GM18867 (cell line): ENCODE measurements at regions not wholly inside any gene's neighbourhood (a gene's known extent, or its start where the extent isn't known, plus 50 kb on each side); places are given as distances from the start of the nearest gene placed in this dataset.
A peak's percentile ranks its signal among the peaks of the same experiment; 100 is the strongest.

Experiments used
- ATAC-seq: cut with Tn5 transposase; IDR thresholded peaks from one replicate; pipeline ENCODE4 v1.9.1; 2021; ENCODE audit warnings: mild to moderate bottlenecking, moderate library complexity; ENCODE audit not compliant: unreplicated experiment

DNA sequence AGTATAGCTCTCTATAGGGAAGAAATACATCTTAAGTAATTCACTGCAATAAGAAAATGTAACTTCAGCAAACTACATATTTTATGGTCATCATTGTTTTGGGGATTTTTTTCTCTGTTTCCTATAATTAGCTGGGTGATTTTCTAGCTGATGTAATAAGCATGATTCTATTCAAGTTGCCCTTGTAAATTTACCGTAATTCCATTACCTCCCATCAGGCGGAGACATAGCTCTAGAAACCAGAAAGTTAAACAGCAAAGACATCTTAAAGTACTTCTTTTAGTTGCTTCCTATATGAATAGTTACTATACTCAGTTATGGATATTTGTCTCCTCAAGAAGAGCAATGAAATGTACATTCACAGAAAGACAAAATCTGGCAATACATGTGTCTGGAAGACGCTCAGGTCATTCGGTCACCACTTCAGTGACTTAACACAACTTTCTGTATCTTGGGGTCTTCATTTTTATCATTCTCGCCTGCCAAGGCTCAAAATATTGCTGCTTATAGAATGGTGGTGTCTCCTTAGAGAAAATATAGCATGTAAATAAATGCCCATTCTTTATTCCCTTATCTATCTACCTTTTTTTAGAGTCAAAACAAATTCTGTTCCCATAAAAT lies 239.9 kb upstream of the ZC3H12C start:
- ATAC-seq: peak; percentile 95

DNA sequence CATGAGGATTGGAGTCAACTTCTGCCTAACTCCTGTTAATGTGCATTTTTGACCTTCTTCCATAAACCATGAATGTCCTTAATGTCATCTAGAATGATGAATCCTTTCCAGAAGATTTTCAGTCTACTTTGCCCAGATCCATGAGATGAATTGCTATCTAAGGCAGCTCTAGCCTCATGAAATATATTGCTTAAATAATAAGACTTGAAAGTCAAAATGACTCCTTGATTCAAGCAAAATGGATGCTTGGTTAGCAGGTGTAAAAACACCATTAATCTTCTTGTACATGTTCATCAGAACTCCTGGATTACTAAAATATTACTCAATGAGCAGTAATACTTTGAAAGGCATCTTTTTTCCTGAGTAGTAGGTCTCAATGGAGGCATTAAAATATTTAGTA lies 238.5 kb upstream of the ZC3H12C start:
- ATAC-seq: no peak

DNA sequence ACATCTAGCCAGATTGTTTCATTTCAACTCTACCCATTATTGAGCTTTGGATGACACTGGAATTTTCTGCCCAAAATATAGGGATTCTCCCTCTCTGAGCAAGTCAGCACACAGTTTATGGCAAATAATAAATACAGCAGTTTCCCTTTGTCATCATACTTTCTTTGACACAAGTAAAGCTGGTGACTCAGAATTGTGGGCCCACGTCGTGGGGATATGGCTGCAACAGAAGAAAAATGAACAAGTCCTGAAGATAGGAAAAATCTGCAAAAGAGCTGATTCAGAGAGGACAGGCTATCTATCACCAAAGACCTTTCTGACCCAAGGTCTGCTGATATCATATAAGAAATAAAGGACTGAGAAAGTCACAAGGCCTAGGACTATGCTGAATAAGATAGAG lies 236.3 kb upstream of the ZC3H12C start:
- ATAC-seq: no peak

DNA sequence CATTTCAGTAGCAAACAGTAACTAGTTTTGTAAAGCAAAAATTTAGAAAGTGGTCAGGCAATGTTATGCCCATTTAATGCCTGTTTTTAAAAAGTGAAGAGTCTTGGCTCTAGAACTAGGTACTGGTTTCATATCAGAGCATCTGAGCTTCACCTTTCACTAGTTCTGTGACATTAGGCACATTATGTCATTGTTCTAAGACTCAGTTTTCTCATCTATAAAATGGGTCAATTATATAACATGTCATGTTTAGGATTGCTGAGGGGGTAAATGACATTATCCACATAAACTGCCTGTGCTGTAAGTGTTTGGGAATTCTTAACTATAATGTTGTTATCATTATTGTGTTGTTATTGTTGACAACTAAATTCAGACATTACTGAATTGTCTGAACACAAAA lies 235.6 kb upstream of the ZC3H12C start:
- no peak for ATAC-seq

DNA sequence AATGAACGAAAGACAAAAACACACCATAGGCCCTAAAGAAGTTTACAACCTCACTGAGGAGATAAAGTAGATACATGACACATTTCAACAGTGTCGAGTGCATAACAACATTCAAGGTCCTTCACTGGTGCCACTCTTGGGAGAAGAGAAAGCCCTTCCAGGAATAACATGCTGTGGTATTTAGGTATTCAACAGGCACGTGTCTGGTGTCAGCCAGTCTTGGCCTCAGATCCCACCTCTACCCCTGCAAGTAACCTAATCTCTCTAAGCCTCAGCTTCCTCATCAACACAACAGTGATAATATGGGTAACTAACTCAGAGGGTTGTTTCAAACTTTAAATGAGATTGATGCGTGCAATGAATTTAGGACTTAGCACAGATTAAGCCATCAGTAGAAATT lies 235.0 kb upstream of the ZC3H12C start:
- ATAC-seq: no peak

DNA sequence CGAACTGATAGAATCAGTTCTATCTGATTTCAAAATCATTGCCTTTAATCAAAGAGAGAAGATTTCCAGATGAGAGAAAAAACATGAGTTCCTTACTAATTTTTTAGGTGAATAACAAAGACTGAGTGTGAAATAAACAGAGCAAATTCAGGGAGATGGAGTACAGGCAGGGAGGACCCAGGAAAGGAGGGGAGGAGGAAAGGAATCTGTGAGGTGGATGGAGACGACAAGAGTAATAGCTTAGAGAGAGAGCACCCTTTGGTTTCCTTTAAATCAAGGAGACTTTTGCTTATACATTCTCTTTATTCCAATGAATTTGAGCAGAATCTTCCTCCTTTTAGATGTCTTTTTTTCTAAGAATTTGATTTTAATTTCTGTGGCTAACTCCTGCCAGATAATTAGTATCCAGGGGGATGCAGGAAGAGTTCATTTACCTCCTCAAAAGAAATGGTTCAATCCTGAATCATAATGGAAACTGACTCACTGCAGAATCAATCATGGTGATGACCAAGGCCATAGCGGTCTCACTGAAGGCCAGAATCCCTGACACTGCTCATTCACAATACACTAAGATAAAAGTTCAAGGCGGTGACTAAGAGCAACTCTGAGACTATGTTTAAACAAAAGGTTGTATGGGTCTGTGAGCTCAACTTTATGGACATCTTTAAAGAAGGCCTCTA lies 234.0 kb upstream of the ZC3H12C start:
- no peak for ATAC-seq

DNA sequence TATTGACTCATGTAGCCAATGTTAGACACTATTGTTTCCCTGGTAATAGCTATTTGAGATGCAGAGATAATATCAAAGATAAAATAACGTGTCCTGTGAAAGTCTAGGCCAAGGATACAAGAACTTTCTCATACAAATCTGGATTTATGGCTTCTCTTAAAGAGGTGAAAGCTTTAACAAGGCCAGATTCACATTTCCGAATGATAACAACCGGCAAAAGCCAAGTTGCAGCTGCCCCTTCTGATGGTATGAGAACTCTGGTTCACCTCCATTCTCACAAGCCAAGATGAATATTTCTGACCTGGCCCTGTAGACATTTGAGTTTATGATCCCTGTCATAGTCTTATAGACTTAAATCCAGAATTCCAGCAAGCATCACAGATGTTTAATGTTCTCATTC lies 230.4 kb upstream of the ZC3H12C start:
- ATAC-seq: no peak

DNA sequence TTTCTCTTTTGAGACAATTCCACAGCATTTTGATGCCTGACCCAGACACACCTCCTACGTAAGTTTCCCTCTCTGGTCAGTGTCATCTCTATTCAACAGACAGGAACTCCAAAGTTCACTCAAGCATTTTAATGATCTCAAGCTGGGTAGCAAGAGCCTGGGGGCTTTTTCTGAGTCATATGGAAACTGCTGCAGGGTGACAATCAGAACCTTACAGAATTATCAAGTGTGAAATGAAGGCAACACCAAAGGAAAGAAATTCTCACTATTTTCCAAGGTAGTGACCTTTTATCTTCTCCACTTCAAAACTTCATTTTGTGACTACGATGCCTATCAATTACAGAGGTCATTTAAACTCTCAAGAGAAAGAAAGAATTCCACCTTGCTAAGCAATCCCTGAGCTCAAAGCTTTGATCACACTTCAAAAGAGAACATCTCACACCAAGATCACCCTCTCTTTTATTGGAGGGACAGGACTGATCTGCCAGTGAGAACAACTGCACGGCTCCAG lies 229.0 kb upstream of the ZC3H12C start:
- peak; percentile 96 for ATAC-seq

DNA sequence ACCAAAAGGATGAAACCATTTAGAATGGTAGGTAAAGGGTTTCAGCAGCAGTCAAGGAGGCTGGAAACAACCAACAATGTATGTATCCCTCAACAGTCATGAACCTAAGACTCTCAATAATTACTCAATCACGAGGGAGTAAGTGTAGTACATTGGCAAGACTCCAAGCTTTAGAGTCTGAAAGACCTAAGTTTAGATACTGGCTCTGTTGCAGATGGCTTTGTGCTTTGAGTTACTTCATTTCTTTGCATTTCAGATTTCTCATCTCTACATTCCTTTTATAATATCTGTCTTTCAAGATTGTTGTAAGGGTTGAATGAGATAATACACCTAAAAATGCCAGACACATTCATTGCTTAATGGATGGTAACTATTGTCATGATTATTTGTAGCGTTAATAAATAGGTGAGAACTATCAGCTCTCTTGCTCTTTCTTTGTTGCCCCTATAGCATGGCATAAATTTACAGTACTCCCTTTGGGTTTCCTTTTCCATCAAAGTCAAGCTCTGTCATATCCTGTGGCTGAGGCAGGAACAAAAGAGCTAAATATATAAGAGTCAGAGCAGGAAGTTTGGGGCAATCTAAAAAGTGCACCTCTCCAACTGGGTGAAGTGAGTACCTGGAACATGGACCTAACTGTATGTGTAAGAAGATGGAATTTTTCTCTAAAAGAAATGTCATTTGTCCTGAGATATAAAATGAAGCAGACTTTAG lies 228.2 kb upstream of the ZC3H12C start:
- ATAC-seq: peak; percentile 27

DNA sequence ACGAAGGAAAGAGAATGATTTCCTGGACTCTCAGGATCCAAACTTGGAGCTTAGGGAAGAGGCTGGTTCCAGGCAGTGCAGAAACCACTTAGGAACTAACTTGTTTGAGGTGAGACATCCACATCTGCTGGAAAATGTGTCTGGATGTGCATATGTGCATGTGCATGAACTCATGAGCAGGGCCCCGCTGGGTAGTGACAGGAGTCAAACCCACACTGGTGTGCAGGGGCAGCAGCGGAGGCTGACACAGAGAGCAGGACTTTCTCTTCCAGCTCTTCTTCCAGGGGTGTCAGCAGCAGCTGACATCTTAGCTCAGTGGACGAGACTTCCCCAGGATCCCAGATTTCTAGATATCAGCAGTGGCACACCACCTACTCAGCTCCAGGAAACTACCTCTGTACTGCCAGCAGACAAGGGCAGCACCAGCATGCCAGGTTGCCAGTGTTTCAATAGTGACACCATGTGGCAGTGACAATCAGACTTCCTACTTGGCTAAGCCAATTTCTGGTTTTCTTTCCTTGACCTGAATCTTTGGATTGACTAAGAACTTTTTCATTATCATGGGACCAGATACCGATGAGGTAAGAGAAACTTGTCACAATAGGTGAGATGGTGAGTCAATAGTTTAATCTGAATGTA lies 227.5 kb upstream of the ZC3H12C start:
- no peak for ATAC-seq

DNA sequence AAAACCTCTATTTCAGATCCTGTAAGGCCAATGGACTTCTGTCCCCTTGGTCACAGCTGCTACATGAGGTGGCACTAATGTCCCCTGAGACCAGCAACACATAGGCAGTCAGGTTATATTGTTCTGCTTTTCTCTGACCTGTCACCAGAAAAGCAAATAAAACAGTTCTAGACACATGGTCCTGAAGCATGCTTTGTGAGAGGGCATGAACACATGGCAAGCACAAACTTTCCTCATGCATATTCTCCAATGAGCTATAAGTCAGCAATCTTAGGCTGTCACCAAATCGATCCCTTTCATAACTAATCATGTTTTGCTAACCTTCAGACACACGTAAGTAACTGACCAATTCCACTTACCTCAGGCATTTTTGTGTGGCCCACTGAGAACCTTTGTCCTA lies 225.4 kb upstream of the ZC3H12C start:
- no peak for ATAC-seq

DNA sequence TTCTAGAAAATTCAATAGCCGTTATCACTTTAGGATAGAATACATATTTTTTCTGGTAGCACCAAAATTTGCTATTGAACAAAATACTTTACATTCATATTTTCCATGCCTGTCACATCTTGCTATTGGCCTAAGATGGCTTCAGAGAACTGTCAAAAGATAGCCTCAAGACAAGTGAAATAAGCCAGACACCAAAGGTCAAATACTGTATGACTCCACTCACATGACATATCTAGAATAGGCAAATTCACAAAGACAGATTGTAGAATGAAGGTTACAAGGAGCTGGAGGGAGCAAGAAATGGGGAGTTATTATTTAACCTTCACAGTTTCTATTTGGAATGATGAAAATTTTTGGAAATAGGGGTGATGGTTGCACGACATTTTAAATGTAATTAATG lies 223.7 kb upstream of the ZC3H12C start:
- ATAC-seq: no peak

DNA sequence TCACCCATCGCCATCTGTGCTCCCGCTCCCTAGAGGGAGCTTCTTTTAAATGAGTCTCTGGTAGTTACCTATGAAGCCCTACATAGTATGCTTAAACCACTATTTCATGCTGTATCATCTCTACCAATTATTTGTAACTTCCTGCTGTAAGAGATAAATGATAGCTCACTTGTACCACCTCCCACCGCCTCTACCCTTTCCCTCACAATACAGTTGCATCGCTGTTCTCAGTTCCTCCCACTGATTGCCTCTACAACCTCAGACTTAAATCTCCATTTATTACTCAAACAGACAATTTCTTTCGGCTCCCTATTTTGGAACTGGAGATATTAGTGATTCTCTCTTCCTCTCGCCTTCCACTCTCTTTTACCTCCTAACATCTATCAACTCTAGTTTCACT lies 222.9 kb upstream of the ZC3H12C start:
- no peak for ATAC-seq

DNA sequence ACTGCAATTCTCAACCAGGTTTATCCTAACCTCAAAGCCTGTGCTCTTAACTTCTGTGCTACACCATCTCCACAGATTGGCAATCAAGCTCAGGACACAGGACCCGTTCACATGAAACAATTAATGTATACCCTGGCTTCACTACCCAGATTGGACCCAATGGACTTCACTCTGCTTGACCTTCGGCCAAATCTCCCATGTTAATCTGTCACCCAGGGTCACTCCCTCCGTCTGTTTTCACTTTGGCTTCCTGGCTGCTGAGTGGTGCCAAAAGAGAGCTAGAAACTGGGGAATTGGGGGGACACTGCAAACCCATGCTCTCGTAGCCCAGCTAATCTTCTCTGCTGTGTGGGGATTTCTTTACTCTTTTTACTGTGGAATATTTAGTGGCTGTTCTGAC lies 216.1 kb upstream of the ZC3H12C start:
- no peak for ATAC-seq

DNA sequence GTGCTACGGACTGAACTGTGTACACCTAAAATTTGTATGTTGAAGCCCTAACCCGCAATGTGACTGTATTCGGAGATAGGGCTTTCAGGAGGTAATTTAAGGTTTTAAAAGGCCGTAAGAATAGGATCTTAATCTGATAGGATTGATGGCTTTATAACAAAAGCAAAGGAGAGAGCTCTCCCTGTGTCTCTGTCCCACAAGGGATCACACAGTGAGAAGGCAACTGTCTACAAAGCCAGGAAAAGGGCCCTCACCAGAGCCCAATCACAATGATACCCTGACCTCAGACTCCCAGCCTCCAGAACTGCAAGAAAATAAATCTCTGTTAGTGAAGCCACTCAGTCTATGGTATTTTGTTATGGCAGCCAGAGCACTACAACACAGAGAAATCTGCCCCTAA lies 208.7 kb upstream of the ZC3H12C start:
- no peak for ATAC-seq

DNA sequence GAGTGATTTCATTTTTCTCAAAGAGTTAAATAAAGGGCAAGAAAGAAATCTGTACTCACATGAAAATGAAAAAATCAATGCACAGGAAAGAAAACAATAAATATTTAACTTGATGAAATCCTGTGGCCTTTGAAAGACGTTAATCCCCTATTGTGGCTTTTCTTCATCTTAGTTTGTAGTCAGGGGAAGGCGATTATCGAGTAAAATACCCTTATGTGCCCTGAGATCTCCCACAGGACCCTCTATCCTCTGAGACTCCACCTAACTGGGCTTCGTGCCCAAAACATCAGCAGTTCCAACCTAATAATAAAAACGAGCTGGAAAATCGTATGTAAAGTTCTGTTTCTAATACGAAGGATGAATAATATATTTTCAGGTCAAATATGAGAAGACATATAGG lies 208.2 kb upstream of the ZC3H12C start:
- no peak for ATAC-seq

DNA sequence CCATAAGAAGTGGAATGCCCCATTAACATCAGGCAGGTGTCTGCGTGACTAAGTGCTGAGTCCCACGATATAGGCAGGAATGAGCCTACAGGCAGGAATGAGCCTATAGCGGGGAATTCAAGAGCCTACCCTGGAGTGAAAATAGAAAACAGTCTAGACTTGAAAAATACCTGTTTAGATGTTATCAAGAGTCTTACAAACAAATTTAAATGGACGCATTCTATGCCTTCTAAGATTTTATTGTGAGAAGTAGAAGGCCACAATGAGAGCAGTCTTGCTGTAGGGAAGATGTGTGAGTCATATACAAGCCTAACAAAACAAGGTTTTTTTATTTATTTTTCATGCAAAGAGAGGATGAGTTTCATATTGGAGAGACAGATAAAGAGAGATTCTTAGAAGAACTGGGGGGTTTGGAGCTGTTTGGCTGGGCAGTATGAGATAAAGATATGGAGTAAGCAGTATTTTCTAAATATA lies 200.8 kb upstream of the ZC3H12C start:
- no peak for ATAC-seq

DNA sequence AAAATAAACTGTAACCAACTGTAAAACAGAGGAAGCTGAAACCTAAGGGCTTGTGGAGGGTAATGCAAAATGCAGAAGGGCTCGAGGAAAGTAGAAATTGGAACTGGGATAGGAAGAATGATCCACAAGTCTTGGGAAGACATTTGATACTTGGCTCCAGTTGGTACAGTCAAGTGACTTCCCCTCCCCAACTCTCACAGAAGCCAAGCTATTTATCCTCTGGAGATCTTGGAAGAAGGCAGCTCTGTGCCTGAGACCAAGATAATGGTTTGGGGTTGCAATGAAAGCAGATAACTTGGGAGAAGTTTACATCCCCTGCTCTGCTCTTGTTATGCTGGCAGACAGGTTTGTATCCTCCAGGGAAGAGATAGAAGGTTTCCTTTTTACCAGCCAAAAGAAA lies 198.9 kb upstream of the ZC3H12C start:
- ATAC-seq: no peak

DNA sequence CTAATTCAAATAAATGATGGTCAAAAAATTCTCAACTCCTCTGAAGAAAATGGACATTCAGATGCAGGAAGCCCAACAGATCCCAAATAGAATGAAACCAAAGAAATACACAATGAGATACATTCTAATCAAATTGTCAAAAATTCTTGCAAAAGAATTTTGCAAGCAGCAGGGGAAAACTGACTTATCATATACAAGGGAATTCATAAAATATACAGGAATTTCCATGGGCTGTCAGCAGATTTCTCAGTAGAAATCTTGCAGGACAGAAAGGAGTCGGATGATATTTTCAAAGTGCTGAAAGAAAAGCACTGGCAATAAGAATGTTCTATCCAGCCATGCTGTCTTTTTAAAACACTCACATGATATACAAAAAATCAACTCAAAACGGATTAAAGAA lies 194.6 kb upstream of the ZC3H12C start:
- no peak for ATAC-seq

DNA sequence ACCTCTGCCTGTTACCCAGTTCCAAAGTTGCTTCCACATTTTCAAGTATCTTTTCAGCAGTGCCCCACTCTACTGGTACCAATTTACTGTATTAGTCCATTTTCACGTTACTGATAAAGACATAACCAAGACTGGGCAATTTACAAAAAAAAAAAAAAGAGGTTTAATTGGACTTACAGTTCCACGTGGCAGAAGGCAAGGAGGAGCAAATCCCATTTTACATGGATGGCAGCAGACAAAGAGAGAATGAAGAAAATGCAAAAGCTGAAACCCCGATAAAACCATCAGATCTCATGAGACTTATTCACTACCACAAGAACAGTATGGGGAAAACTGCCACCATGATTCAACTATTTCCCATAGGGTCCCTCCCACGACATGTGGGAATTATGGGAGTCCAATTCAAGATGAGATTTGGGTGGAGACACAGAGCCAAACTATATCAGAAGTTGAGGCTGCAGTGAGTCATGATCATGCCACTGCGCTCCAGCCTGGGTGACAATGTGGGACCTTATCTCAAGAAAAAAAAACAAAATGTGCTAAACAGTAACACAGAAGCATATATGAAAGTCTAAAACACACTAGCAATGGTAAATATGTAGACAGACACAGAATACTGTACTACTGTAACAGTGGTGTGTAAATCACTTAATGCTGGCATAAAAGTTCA lies 190.3 kb upstream of the ZC3H12C start:
- ATAC-seq: no peak

DNA sequence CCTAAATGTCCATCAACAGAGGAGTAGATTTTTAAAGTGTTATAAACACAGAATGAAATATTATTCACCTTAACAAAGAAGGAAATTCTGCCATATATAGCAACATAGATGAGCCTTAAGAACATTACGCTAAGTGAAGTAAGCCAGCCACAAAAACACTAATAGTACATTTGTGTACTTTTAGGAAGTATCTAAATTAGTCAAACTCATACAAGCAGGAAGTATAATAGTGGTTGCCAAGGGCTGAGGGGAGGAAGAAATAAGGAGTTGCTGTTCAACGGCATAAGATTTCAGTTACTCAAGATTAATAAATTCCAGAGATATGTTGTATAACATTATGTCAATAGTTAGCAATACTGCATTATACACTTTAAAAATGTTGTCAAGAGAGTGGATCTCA lies 181.7 kb upstream of the ZC3H12C start:
- ATAC-seq: no peak
